NCI-H345 treated with DMSO at 0.1 percent for 48 hours (cell line): ENCODE measurements at regions not wholly inside any gene's neighbourhood (a gene's known extent, or its start where the extent isn't known, plus 50 kb on each side); places are given as distances from the start of the nearest gene placed in this dataset.

ENCODE experiments used
- DNase-seq: peaks from one replicate; lab custom pipeline; 2025; ENCODE audit not compliant: unreplicated experiment; lab: John Stamatoyannopoulos, UW

- no peak for DNase-seq
Measured at GRCh38 chr18:28584731-28585130, 407.8 kb upstream of the CDH2 start.

- DNase-seq, result no peak
Measured at GRCh38 chr18:28582724-28583123, 405.8 kb upstream of the CDH2 start.

GRCh38 chr18:28581521-28582071 lies 404.7 kb upstream of the CDH2 start:
- DNase-seq, result peak; percentile 93

GRCh38 chr18:28576941-28577340 lies 400.0 kb upstream of the CDH2 start:
- DNase-seq, result no peak

GRCh38 chr18:28575123-28575522 lies 398.2 kb upstream of the CDH2 start:
- DNase-seq, result no peak

- DNase-seq, result no peak
Measured at GRCh38 chr18:28574175-28574574, 397.2 kb upstream of the CDH2 start.

GRCh38 chr18:28571929-28572328 lies 395.0 kb upstream of the CDH2 start:
- no peak for DNase-seq

- no peak for DNase-seq
Measured at GRCh38 chr18:28560331-28560730, 383.4 kb upstream of the CDH2 start.

- no peak for DNase-seq
Measured at GRCh38 chr18:28559511-28559910, 382.6 kb upstream of the CDH2 start.

- DNase-seq, result no peak
Measured at GRCh38 chr18:28541934-28542333, 365.0 kb upstream of the CDH2 start.

GRCh38 chr18:28541276-28541930 lies 364.5 kb upstream of the CDH2 start:
- DNase-seq, result no peak

- no peak for DNase-seq
Measured at GRCh38 chr18:28529644-28530043, 352.7 kb upstream of the CDH2 start.

GRCh38 chr18:28526196-28526595 lies 349.3 kb upstream of the CDH2 start:
- DNase-seq, result no peak

- DNase-seq, result no peak
Measured at GRCh38 chr18:28523758-28524475, 347.0 kb upstream of the CDH2 start.

- no peak for DNase-seq
Measured at GRCh38 chr18:28522236-28522635, 345.3 kb upstream of the CDH2 start.

- no peak for DNase-seq
Measured at GRCh38 chr18:28519997-28520396, 343.1 kb upstream of the CDH2 start.

- no peak for DNase-seq
Measured at GRCh38 chr18:28514699-28515098, 337.8 kb upstream of the CDH2 start.

GRCh38 chr18:28512357-28512756 lies 335.4 kb upstream of the CDH2 start:
- DNase-seq, result no peak

GRCh38 chr18:28511413-28511821 lies 334.5 kb upstream of the CDH2 start:
- no peak for DNase-seq

- DNase-seq, result no peak
Measured at GRCh38 chr18:28510210-28510609, 333.3 kb upstream of the CDH2 start.

GRCh38 chr18:28504066-28504465 lies 327.1 kb upstream of the CDH2 start:
- DNase-seq, result no peak

GRCh38 chr18:28494151-28494550 lies 317.2 kb upstream of the CDH2 start:
- no peak for DNase-seq
